ENCODE measurements at regions not wholly inside any gene's neighbourhood (a gene's known extent, or its start where the extent isn't known, plus 50 kb on each side); places are given as distances from the start of the nearest gene placed in this dataset.
"Not testable (repeated sequence)": the region's sequence is repeated elsewhere in the genome, so short reads cannot be mapped to it uniquely, and the experiment has no call there.

DNA sequence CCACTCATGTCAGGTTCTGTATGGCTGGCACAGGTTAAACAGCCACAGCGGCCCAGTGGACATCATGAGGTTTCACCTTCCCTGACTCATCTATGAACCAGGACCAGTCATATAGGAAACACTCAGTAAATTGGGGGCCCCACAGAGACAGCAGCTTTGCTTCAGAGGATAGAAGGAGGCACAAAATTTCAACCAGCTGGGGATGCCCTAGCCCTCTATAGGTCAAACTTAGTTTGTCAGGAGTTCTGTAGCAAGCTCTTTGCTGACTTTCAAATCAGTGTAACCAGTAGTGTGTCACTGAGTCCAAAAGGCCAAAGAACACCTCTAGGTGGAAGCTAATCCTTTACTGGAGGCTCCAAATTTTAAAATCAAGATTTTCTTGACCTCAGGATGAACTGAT is 4157.8 kb upstream of the TPTE start:
- not testable (repeated sequence) for DNase-seq

DNA sequence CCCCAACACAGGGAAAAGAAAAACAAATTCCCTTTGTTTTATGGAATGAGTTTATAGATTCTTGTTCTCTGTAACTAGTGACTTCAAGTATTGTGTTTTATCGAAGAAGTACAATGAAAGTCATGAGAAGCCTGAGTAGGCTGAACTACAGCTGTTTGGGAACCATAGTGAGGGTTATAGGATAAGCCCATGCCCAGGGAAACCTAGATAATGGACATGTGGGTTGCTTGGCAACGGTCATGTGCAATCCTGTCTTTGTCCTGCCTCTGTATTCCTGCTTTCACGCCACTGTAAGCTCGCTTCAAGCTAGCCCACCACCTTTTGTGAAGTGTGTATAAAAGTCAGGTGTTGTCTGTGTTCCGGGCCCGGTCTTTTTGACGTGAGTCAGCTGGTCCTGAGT is 4152.6 kb upstream of the TPTE start:
- DNase-seq = not testable (repeated sequence)

DNA sequence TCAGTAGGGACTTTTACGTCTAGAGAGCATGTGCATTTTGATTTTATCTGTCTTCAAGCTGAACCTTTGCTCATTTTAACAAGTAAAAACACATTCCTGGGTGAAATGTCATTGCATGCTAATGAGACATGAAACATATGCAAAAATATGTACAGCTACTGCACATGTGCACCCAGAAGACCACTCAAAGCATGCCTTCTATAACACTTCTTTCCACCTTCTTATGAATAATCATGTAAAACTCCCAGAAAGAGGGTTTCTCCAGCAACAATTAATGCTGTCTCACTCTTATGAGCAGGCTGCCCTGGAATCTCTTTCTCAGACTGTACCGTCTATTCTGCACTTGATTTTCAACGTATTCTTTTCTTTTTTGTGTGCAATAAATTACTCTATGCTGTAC is 4148.1 kb upstream of the TPTE start:
- DNase-seq = peak; percentile 2

DNA sequence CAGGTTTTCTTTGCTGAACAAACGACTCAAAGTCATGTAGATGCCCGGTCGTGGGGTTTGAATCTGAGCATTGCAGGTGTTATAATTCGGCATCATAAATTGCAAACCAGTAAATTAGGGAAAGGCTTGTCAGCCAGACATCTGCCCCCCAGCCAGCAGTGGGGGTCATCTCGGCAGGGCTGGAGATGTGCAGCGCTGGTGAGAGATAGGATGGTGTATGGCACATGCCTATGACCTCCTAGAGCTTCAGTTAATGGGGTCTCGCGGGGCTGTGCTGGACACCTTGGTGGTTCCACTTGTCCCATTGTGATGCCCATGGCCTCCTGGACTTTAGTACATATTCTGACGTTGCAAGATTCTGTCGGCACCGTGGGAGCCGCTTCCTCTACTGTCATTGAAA is 4147.2 kb upstream of the TPTE start:
- peak; percentile 11 for DNase-seq

DNA sequence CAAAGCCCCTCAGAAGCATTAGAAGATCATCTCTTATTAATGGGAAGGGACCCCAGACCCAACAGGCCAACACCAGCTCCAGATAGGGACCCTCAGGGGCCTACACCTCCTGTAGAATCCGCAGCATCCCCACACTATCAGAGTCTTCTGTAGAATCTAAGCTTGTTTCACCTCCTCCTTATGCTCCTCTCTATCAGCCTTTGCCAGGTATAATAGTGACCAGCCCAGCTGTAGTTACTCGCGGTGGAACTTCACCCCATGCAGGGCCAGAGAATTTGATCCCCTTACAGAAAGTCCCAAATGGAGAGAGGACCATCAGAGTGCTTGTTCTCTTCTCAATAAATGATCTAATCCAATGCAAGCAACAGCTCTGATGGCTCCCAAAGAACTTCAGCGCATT is 4146.5 kb upstream of the TPTE start:
- peak; percentile 2 for DNase-seq

DNA sequence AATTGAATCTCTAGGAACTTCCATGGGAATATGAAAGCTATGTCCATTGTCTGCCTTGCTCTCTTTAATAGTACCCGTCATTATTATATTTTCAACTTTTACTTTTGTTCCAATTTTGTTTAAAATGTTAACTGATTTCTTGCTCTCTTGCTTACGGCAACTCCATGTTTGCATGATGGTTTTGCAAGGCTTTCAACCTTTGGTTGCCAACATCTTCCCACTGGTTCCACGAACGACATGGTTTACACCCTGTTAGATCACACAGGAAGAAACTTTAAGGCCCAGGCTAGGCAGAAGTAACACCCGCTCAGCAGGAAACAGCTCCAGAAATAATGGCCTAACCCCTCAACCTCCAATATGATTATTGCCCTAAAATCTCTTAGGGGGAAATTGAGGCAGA is 4145.6 kb upstream of the TPTE start:
- DNase-seq = not testable (repeated sequence)

DNA sequence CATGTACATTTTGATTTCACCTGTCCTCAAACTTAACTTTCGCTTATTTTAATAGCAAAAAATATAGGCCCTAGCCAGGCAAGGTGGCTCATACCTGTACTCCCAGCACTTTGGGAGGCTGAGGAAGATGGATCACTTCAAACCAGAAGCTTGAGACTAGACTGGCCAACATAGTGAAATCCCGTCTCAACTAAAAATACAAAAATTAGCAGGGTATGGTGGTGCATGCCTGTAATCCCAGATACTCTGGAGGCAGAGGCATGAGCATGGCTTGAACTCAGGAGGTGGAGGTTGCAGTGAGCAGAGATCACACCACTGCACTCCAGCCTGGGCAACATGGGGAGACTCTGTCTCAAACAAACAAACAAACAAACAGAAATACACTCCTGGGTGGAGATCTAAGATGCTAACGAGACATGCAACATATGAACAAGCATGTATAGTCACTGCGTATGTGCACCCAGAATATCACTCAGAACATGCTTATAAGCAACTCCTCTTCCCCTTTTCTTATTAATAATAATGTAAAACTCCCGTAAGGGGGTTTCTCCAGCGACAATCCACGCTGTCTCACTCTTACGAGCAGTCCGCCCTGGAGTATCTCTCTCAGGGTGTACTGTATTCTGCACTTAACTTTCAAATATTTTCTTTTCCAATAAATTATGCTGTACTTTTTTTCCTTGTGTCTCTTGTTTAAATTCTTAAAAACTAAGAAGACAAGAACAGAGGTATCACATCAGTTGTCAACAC is 4144.9 kb upstream of the TPTE start:
- DNase-seq = not testable (repeated sequence)
